Lower leg skin (tissue), 3 donors: ENCODE measurements at regions not wholly inside any gene's neighbourhood (a gene's known extent, or its start where the extent isn't known, plus 50 kb on each side); places are given as distances from the start of the nearest gene placed in this dataset.

Experiments used
- CTCF ChIP-seq, 3 donors: fragments of 450-650 bp; IDR thresholded peaks; one replicate each; pipeline ENCODE4 v1.5.1; 2016; ENCODE audit warnings: antibody characterized with exemption in 3 of 3, mild to moderate bottlenecking in 3 of 3, moderate library complexity in 2 of 3
- POLR2A ChIP-seq, 2 donors: fragments of 450-650 bp; IDR thresholded peaks; one replicate each; pipeline ENCODE4 v1.6.1; 2016 to 2017; ENCODE audit warnings: antibody characterized with exemption in 2 of 2, mild to moderate bottlenecking in 1 of 2, moderate library complexity in 1 of 2

- no peak for TF ChIP-seq CTCF (IDR thresholded peaks at IDR 0.05)
- TF ChIP-seq POLR2A (IDR thresholded peaks at IDR 0.05), result no peak
These were observed 72.7 kb upstream of the CORO2B start for GRCh38 chr15:68506071-68506470.
